Right atrium auricular region (tissue), 2 donors: ENCODE measurements at regions not wholly inside any gene's neighbourhood (a gene's known extent, or its start where the extent isn't known, plus 50 kb on each side); places are given as distances from the start of the nearest gene placed in this dataset.

Source experiments
- DNase-seq: peaks from one replicate; pipeline ENCODE4 v3.0.0-alpha.2; 2019; ENCODE audit warnings: low spot score
- H3K27ac ChIP-seq, 2 donors: fragments of 200-600 bp; sonication (generic); 1 replicate in 1 of 2; 2 replicates in 1 of 2; pipeline ENCODE4 v1.5.1; 2016 to 2019
- H3K27me3 ChIP-seq, 2 donors: fragments of 200-600 bp; sonication (generic); one replicate each; pipeline versions ENCODE4 v1.5.1 to v1.6.0; 2017 to 2019
- H3K36me3 ChIP-seq: fragments of 200-600 bp; sonication (generic); one replicate; pipeline ENCODE4 v1.5.1; 2016
- H3K4me1 ChIP-seq, 2 donors: fragments of 200-600 bp; sonication (generic); one replicate each; pipeline versions ENCODE4 v1.5.1 to v1.6.0; 2017 to 2019
- H3K4me3 ChIP-seq, 2 donors: fragments of 200-600 bp; sonication (generic); 1 replicate in 1 of 2; 2 replicates in 1 of 2; pipeline ENCODE4 v1.5.1; 2017 to 2019; ENCODE audit warnings: mild to moderate bottlenecking in 1 of 2, moderate library complexity in 1 of 2
- H3K9me3 ChIP-seq, 2 donors: fragments of 200-600 bp; sonication (generic); one replicate each; pipeline ENCODE4 v1.5.1; 2019
- CTCF ChIP-seq, 2 donors: fragments of 200-600 bp; sonication (generic); IDR thresholded peaks; one replicate each; pipeline ENCODE4 v1.5.1; 2019; ENCODE audit warnings: antibody characterized with exemption in 2 of 2

GRCh38 chr14:39998854-39999253, 566.6 kb upstream of the FBXO33 start:
- Histone ChIP-seq H3K27ac (no peak overlapping the region), H3K9me3 (no peaks in the 10 kb centered on the region), H3K4me1 (no peaks in the 10 kb centered on the region), H3K27me3 (no peaks in the 10 kb centered on the region), H3K36me3 (no peaks in the 10 kb centered on the region), H3K4me3 (no peak overlapping the region)
- DNase-seq, result no peak
- no peak for TF ChIP-seq CTCF (IDR thresholded peaks at IDR 0.05)

- TF ChIP-seq CTCF (IDR thresholded peaks at IDR 0.05), result no peak
- H3K4me3 ChIP-seq, result no peak overlapping the region
- no peak for DNase-seq
- H3K27me3 ChIP-seq, result no peaks in the 10 kb centered on the region
- H3K9me3 ChIP-seq, result no peaks in the 10 kb centered on the region
- no peaks in the 10 kb centered on the region for H3K36me3 ChIP-seq
- no peak overlapping the region for H3K27ac ChIP-seq
- H3K4me1 ChIP-seq, result no peaks in the 10 kb centered on the region
These were observed 565.9 kb upstream of the FBXO33 start for GRCh38 chr14:39998114-39998513.

- H3K9me3 ChIP-seq, result no peaks in the 10 kb centered on the region
- H3K27ac ChIP-seq, result no peak overlapping the region
- no peak for TF ChIP-seq CTCF (IDR thresholded peaks at IDR 0.05)
These were observed 558.8 kb upstream of the FBXO33 start for GRCh38 chr14:39991041-39991440.

GRCh38 chr14:39988939-39989338, 556.7 kb upstream of the FBXO33 start:
- no peak overlapping the region for H3K4me3 ChIP-seq

More at GRCh38 chr14:39991041-39991440, 558.8 kb upstream of the FBXO33 start:
- H3K27me3 ChIP-seq, result no peaks in the 10 kb centered on the region
- H3K4me3 ChIP-seq, result no peak overlapping the region
- no peaks in the 10 kb centered on the region for H3K36me3 ChIP-seq
- H3K4me1 ChIP-seq, result no peaks in the 10 kb centered on the region
- no peak for DNase-seq

GRCh38 chr14:39984323-39984722, 552.1 kb upstream of the FBXO33 start:
- Histone ChIP-seq H3K4me1 (no peaks in the 10 kb centered on the region), H3K4me3 (no peak overlapping the region), H3K27ac (no peak overlapping the region), H3K9me3 (no peaks in the 10 kb centered on the region), H3K36me3 (no peaks in the 10 kb centered on the region), H3K27me3 (no peaks in the 10 kb centered on the region)
- TF ChIP-seq CTCF (IDR thresholded peaks at IDR 0.05), result no peak
- DNase-seq, result no peak

More at GRCh38 chr14:39988939-39989338, 556.7 kb upstream of the FBXO33 start:
- no peaks in the 10 kb centered on the region for H3K27me3 ChIP-seq
- H3K27ac ChIP-seq, result no peak overlapping the region
- H3K36me3 ChIP-seq, result no peaks in the 10 kb centered on the region
- H3K9me3 ChIP-seq, result no peaks in the 10 kb centered on the region
- DNase-seq, result no peak
- TF ChIP-seq CTCF (IDR thresholded peaks at IDR 0.05), result peak in 1 of 2 donors; percentile 39
- H3K4me1 ChIP-seq, result no peaks in the 10 kb centered on the region

GRCh38 chr14:39977198-39977597, 545.0 kb upstream of the FBXO33 start:
- TF ChIP-seq CTCF (IDR thresholded peaks at IDR 0.05), result no peak
- DNase-seq, result no peak
- no peaks in the 10 kb centered on the region for H3K9me3 ChIP-seq
- no peak overlapping the region for H3K4me3 ChIP-seq
- no peak overlapping the region for H3K27ac ChIP-seq
- no peaks in the 10 kb centered on the region for H3K4me1 ChIP-seq
- H3K36me3 ChIP-seq, result no peaks in the 10 kb centered on the region
- no peaks in the 10 kb centered on the region for H3K27me3 ChIP-seq
